Osteocyte (in vitro differentiated cells): ENCODE measurements at regions not wholly inside any gene's neighbourhood (a gene's known extent, or its start where the extent isn't known, plus 50 kb on each side); places are given as distances from the start of the nearest gene placed in this dataset.

ENCODE experiments used
- DNase-seq: peaks from one replicate; pipeline ENCODE4 v3.0.0; 2021; ENCODE audit warnings: mixed read lengths; ENCODE audit not compliant: unreplicated experiment; ENCODE audit errors: extremely low spot score
- H3K27ac Mint-ChIP-seq: one replicate; pipeline ENCODE4 v1.8.0; 2021; ENCODE audit warnings: mild to moderate bottlenecking, mixed read lengths; ENCODE audit not compliant: unreplicated experiment
- H3K27me3 Mint-ChIP-seq: one replicate; pipeline ENCODE4 v1.8.0; 2021; ENCODE audit warnings: mixed read lengths; ENCODE audit not compliant: unreplicated experiment
- H3K36me3 Mint-ChIP-seq: one replicate; pipeline ENCODE4 v1.8.0; 2021; ENCODE audit warnings: mixed read lengths; ENCODE audit not compliant: unreplicated experiment
- H3K4me1 Mint-ChIP-seq: one replicate; pipeline ENCODE4 v1.8.0; 2021; ENCODE audit warnings: mixed read lengths; ENCODE audit not compliant: unreplicated experiment
- H3K4me3 Mint-ChIP-seq: one replicate; pipeline ENCODE4 v1.8.0; 2021; ENCODE audit warnings: mild to moderate bottlenecking, moderate library complexity, mixed read lengths; ENCODE audit not compliant: unreplicated experiment
- H3K9me3 Mint-ChIP-seq: one replicate; pipeline ENCODE4 v1.8.0; 2021; ENCODE audit warnings: mixed read lengths; ENCODE audit not compliant: unreplicated experiment
- CTCF ChIP-seq: fragments of 200-600 bp; sonication (generic); IDR thresholded peaks from 2 replicates; pipeline ENCODE4 v1.5.0; 2021; ENCODE audit warnings: antibody characterized with exemption, mild to moderate bottlenecking, moderate library complexity

GRCh38 chr5:61617995-61618525 lies 286.0 kb downstream of the ZSWIM6 start:
- Mint-ChIP-seq H3K4me1 (peaks cover 24% of the 10 kb centered on the region), H3K36me3 (no peaks in the 10 kb centered on the region), H3K9me3 (no peaks in the 10 kb centered on the region), H3K27ac (no peak overlapping the region), H3K27me3 (no peaks in the 10 kb centered on the region), H3K4me3 (no peak overlapping the region)
- TF ChIP-seq CTCF, result no peak
- DNase-seq, result no peak

DNA sequence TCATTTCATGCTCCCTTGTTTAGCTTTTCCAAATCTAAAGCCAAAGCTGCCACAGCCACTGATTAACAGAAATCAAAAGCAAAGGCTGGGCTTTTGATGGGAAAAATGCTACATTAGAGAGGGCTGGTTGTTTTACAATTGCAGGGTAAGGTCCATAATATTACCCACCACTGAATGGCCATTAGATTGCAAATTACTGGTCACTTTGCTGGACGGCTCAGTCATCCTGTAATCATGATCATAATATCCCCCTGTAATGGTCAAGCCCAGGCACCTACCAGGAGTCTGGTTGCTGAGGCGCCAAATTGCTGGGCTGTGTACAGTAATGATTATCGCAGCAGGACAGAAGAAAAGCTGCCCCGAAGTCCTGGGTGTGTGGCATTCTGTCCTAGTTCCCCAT lies 286.5 kb downstream of the ZSWIM6 start:
- H3K27ac Mint-ChIP-seq, result no peak overlapping the region
- TF ChIP-seq CTCF, result no peak
- H3K4me3 Mint-ChIP-seq, result no peak overlapping the region
- H3K9me3 Mint-ChIP-seq, result no peaks in the 10 kb centered on the region
- H3K27me3 Mint-ChIP-seq, result no peaks in the 10 kb centered on the region
- H3K4me1 Mint-ChIP-seq, result peaks cover 24% of the 10 kb centered on the region
- H3K36me3 Mint-ChIP-seq, result no peaks in the 10 kb centered on the region
- DNase-seq, result no peak

GRCh38 chr5:61619289-61619688 lies 287.2 kb downstream of the ZSWIM6 start:
- Mint-ChIP-seq H3K9me3 (no peaks in the 10 kb centered on the region), H3K36me3 (no peaks in the 10 kb centered on the region), H3K27me3 (no peaks in the 10 kb centered on the region), H3K4me1 (peaks cover 17% of the 10 kb centered on the region), H3K4me3 (no peak overlapping the region), H3K27ac (no peak overlapping the region)
- TF ChIP-seq CTCF, result no peak
- no peak for DNase-seq

- no peak for DNase-seq
- Mint-ChIP-seq H3K36me3 (no peaks in the 10 kb centered on the region), H3K4me3 (no peak overlapping the region), H3K27me3 (no peaks in the 10 kb centered on the region), H3K27ac (no peak overlapping the region), H3K9me3 (no peaks in the 10 kb centered on the region), H3K4me1 (peaks cover 11% of the 10 kb centered on the region)
- TF ChIP-seq CTCF, result no peak
These were observed 287.9 kb downstream of the ZSWIM6 start for GRCh38 chr5:61619777-61620518.

DNA sequence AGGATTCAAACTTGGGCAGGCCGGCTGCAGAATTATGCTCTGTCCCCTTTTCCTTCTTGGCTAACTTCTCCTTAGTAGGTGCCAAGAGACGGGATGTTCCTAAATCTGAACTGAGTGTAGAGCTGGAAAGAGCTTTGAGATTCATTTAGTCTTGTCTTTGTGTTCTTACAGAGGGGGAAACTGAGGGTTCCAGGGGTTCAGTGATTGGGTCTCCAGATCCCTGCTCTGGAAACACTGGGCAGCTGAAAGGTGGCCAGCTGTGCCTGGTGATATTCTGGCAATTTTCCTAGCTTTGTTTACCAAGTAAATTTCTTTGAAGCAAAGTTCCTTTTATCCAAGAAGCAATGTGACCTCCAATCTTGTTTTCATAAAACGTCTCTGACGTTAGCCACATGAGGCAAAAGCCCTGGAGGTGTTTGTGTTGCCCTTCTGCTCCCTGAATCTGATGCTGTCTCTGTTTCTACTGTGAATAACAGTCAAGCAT lies 288.7 kb downstream of the ZSWIM6 start:
- no peak for DNase-seq
- H3K4me3 Mint-ChIP-seq, result no peak overlapping the region
- H3K36me3 Mint-ChIP-seq, result no peaks in the 10 kb centered on the region
- H3K4me1 Mint-ChIP-seq, result peaks cover 12% of the 10 kb centered on the region
- H3K27ac Mint-ChIP-seq, result no peak overlapping the region
- no peaks in the 10 kb centered on the region for H3K27me3 Mint-ChIP-seq
- TF ChIP-seq CTCF, result no peak
- no peaks in the 10 kb centered on the region for H3K9me3 Mint-ChIP-seq
